ENCODE measurements at regions not wholly inside any gene's neighbourhood (a gene's known extent, or its start where the extent isn't known, plus 50 kb on each side); places are given as distances from the start of the nearest gene placed in this dataset.

- DNase-seq, result no peak
- H3K36me3 ChIP-seq, result peaks cover 0 to 23% (median 0%) of the 10 kb centered on the region in 4 donors
- H3K27me3 ChIP-seq, result no peaks in the 10 kb centered on the region
- H3K4me3 ChIP-seq, result no peak overlapping the region
- WGBS, 2 donors, result 81 to 85% methylated on average over 11 of the region's 11 CpGs
- no peaks in the 10 kb centered on the region for H3K9me3 ChIP-seq
- intact Hi-C loops (cut with DNase I), result no loop called here
- H3K4me1 ChIP-seq, result no peaks in the 10 kb centered on the region
- TF ChIP-seq POLR2AphosphoS5 (IDR thresholded peaks at IDR 0.05) (no peak), POLR2A (IDR thresholded peaks at IDR 0.05) (no peak), EP300 (IDR thresholded peaks at IDR 0.05) (no peak), CTCF (IDR thresholded peaks at IDR 0.05) (no peak)
- H3K27ac ChIP-seq, result no peak overlapping the region
Observed at GRCh38 chr17:68133346-68134045, 98.0 kb downstream of the KPNA2 start.

DNA sequence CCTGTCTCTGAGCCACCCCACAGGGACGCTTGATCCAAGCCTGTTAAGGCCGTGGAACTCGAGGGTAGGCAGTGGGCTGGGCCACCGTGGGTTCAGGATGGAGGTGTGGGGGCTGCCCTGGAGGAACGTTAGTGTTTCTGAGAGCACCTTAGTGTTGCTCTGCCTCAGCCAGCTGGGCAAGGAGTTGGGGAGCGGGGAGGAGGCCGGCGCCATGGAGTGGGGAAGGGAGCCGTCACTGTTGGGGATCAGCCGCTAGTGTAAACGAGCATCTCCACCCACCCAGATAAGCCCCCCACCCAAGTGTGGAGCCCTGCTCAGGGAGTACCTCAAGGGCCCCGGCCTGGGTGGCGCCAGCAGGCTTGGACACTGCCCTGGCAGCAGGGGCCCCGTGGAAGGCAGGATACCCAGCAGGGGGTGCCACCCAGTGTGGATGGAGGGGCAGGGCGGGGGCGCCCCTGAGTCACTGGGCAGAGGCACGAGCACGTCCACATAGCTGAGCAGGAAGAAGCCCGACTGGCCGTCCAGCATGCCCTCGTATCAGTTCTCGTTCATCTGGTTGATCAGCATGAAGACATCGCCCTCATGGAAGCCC, 98.6 kb downstream of the KPNA2 start:
- H3K36me3 ChIP-seq, result peaks cover 0 to 19% (median 0%) of the 10 kb centered on the region in 4 donors
- no peaks in the 10 kb centered on the region for H3K27me3 ChIP-seq
- no peaks in the 10 kb centered on the region for H3K4me1 ChIP-seq
- no peak for TF ChIP-seq CTCF (IDR thresholded peaks at IDR 0.05)
- no peak for TF ChIP-seq POLR2AphosphoS5 (IDR thresholded peaks at IDR 0.05)
- no peak for TF ChIP-seq EP300 (IDR thresholded peaks at IDR 0.05)
- no peak for TF ChIP-seq POLR2A (IDR thresholded peaks at IDR 0.05)
- intact Hi-C loops (cut with DNase I), result no loop called here
- H3K27ac ChIP-seq, result no peak overlapping the region
- H3K4me3 ChIP-seq, result no peak overlapping the region
- H3K9me3 ChIP-seq, result no peaks in the 10 kb centered on the region
- 92 to 93% methylated on average over 23 of the region's 23 CpGs for WGBS, 2 donors
- DNase-seq, result no peak

GRCh38 chr17:68134731-68135130, 99.2 kb downstream of the KPNA2 start:
- H3K27me3 ChIP-seq, result no peaks in the 10 kb centered on the region
- peaks cover 0 to 19% (median 0%) of the 10 kb centered on the region in 4 donors for H3K36me3 ChIP-seq
- H3K4me3 ChIP-seq, result no peak overlapping the region
- DNase-seq, result no peak
- no peaks in the 10 kb centered on the region for H3K4me1 ChIP-seq
- H3K9me3 ChIP-seq, result no peaks in the 10 kb centered on the region
- 97% methylated on average over 20 of the region's 20 CpGs for WGBS, 2 donors
- H3K27ac ChIP-seq, result no peak overlapping the region
- TF ChIP-seq POLR2AphosphoS5 (IDR thresholded peaks at IDR 0.05) (no peak), POLR2A (IDR thresholded peaks at IDR 0.05) (no peak)
- intact Hi-C loops (cut with DNase I), result no loop called here

DNA sequence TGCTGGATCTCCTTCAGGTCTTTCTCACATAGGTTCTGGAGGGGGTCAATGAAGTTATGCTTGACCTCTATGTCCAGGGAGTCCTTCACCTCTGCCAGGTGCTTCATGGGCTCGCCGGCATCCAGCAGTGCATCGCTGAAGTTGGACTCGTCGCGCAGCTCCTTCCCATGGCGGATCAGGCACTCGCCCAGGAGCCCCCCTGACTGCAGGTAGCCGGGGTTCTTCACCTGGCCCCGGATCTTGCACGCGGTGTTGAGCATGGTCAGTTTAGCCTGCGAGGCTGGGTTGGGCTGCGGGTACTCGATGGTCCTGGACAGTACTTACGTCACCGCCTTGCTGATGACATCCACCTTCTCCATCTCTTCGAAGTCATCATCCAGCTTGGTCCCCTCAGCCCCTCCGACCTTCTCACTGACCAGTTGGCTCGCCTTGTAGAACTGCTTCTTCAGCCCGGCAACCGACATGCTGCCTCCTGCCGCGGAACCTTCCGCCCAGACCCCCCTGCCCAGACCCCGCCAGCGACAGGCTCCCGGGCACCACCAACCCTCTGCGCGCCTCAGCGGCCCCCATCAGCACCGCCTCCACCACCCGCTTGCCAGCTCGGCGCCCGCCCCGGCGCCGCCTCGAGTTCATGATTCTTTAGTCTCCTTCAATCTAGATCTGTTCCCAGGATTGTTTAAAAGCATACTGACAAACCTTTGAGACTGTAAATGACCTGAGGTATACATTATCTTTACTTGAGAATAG, 99.8 kb downstream of the KPNA2 start:
- intact Hi-C loops (cut with DNase I), result no loop called here
- TF ChIP-seq POLR2A (IDR thresholded peaks at IDR 0.05) (no peak), POLR2AphosphoS5 (IDR thresholded peaks at IDR 0.05) (no peak)
- Histone ChIP-seq H3K27me3 (no peaks in the 10 kb centered on the region), H3K4me3 (no peak overlapping the region), H3K27ac (no peak overlapping the region), H3K36me3 (peaks cover 0 to 19% (median 0%) of the 10 kb centered on the region in 4 donors), H3K4me1 (no peaks in the 10 kb centered on the region), H3K9me3 (no peaks in the 10 kb centered on the region)
- WGBS, 2 donors, result 97 to 98% methylated on average over 40 of the region's 40 CpGs
- DNase-seq, result no peak

DNA sequence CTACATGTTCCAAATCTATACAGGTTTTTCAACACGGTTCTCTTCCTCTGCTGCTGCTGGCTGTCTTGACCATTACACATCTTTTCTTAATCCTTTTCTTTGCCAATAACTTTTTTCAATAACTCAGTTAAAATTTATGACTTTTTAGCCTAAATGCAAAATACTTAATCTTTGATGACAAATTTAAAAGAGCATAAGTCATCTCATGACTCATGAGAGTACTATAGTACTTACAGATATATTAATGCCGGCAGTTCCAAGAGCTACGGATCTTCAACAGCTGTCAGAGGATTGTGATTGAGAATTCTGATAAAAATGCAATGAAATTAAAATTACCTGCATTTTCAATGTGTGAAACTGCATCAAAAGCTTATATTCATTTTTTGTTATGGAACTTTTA, 105.5 kb downstream of the KPNA2 start:
- DNase-seq, result no peak
- TF ChIP-seq POLR2AphosphoS5 (IDR thresholded peaks at IDR 0.05) (no peak), POLR2A (IDR thresholded peaks at IDR 0.05) (no peak), EP300 (IDR thresholded peaks at IDR 0.05) (no peak), CTCF (IDR thresholded peaks at IDR 0.05) (no peak)

More for the DNA sequence above, 105.5 kb downstream of the KPNA2 start:
- no peak overlapping the region for H3K4me3 ChIP-seq
- no peaks in the 10 kb centered on the region for H3K4me1 ChIP-seq
- intact Hi-C loops (cut with DNase I), result no loop called here
- H3K27ac ChIP-seq, result no peak overlapping the region
- H3K27me3 ChIP-seq, result no peaks in the 10 kb centered on the region
- H3K9me3 ChIP-seq, result no peaks in the 10 kb centered on the region
- WGBS, 2 donors, result 86 to 90% methylated on average over 3 of the region's 3 CpGs
- no peaks in the 10 kb centered on the region for H3K36me3 ChIP-seq
